ENCODE measurements at regions not wholly inside any gene's neighbourhood (a gene's known extent, or its start where the extent isn't known, plus 50 kb on each side); places are given as distances from the start of the nearest gene placed in this dataset.

DNA sequence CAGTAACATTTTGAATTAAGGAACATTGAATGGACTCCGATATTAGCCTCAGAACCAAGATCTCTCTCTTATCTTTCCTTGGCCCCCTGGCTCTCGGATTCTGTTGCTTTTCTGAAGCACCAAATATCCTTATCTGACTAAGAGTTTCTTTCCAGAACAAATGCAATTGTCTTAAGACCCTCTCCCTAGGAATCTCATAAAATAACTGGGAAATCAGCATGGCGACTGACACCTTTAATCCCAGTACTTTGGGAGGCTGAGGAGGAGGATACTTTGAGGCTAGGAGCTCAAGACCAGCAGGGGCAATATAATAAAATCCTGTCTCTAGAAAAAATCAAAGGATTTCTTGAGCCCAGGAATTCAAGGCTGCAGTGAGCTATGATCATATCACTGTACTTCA is 984.5 kb downstream of the HACE1 start:
- Histone ChIP-seq H3K4me1 (no peaks in the 10 kb centered on the region), H3K9me3 (no peaks in the 10 kb centered on the region), H3K27ac (no peak overlapping the region), H3K4me3 (no peak overlapping the region), H3K36me3 (no peaks in the 10 kb centered on the region), H3K27me3 (no peaks in the 10 kb centered on the region)
- FAIRE-seq (no peak), ATAC-seq (no peak), DNase-seq (no peak)
- intact Hi-C loops (cut with DNase I), result no loop called here
- WGBS, 2 donors, result 70 to 76% methylated on average over 3 of the region's 3 CpGs
- TF ChIP-seq, protein P1, sequence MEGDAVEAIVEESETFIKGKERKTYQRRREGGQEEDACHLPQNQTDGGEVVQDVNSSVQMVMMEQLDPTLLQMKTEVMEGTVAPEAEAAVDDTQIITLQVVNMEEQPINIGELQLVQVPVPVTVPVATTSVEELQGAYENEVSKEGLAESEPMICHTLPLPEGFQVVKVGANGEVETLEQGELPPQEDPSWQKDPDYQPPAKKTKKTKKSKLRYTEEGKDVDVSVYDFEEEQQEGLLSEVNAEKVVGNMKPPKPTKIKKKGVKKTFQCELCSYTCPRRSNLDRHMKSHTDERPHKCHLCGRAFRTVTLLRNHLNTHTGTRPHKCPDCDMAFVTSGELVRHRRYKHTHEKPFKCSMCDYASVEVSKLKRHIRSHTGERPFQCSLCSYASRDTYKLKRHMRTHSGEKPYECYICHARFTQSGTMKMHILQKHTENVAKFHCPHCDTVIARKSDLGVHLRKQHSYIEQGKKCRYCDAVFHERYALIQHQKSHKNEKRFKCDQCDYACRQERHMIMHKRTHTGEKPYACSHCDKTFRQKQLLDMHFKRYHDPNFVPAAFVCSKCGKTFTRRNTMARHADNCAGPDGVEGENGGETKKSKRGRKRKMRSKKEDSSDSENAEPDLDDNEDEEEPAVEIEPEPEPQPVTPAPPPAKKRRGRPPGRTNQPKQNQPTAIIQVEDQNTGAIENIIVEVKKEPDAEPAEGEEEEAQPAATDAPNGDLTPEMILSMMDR (IDR thresholded peaks at IDR 0.05), result no peak

DNA sequence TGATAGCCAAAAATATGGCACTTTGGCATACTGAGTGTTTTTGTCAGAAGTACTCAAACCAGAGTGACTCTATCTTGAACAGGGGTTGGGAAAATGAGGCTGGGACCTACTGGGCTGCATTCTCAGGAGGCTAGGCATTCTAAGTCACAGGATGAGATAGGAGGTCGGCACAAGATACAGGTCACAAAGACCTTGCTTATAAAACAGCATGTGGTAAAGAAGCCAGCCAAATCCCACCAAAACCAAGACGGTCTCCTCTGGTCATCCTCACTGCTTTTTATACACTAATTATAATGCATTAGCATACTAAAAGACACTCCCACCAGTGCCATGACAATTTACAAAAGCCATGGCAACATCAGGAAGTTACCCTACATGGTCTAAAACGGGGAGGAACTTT is 985.1 kb downstream of the HACE1 start:
- no peaks in the 10 kb centered on the region for H3K9me3 ChIP-seq
- DNase-seq (no peak), ATAC-seq (no peak), FAIRE-seq (no peak)
- H3K4me1 ChIP-seq, result no peaks in the 10 kb centered on the region
- 54 to 57% methylated on average over 3 of the region's 3 CpGs for WGBS, 2 donors
- TF ChIP-seq, protein P1 (IDR thresholded peaks at IDR 0.05), result no peak
- H3K36me3 ChIP-seq, result no peaks in the 10 kb centered on the region
- intact Hi-C loops (cut with DNase I), result no loop called here
- no peak overlapping the region for H3K4me3 ChIP-seq
- no peak overlapping the region for H3K27ac ChIP-seq
- H3K27me3 ChIP-seq, result no peaks in the 10 kb centered on the region

DNA sequence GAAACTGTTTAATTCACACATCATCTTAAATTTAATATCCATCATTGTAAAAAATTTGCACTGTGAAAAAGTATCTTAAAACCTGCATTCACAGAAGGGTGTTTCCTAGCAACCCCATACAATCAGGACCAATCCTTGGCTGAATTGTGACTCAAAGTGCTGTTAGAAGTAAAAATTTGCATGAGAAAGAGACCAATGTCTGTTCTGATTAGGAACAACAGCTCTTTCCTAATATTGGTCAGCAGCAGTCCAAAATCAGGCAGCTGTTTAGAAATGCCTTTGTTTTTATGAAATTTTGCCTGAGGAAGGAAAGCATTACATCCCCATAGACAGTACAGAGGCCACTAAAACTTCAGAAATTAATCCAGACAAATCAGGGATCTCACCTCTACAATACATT is 987.0 kb downstream of the HACE1 start:
- intact Hi-C loops (cut with DNase I), result no loop called here
- no peaks in the 10 kb centered on the region for H3K9me3 ChIP-seq
- ATAC-seq (no peak), FAIRE-seq (no peak), DNase-seq (no peak)
- no peaks in the 10 kb centered on the region for H3K4me1 ChIP-seq
- no peak overlapping the region for H3K4me3 ChIP-seq
- no peak overlapping the region for H3K27ac ChIP-seq
- TF ChIP-seq, protein P1 (IDR thresholded peaks at IDR 0.05), result no peak
- H3K27me3 ChIP-seq, result no peaks in the 10 kb centered on the region
- no peaks in the 10 kb centered on the region for H3K36me3 ChIP-seq

DNA sequence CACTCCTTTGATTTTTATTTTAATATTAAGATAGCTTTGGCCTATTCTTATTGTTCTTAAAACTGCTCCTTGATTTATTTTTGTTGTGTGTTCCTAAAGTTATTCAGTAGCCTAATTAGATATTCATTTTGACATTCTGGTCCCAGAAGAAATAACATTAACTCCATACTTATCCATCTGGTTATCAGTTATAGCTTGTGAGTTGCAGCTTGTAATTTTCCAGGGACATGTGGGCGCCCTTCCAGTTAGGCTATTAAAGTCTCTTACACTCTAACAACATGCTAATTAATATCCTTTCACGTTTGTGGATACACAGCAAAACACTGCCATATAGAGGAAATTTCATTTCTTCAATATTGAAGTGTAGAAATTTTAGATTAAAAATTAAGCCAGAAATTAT is 987.5 kb downstream of the HACE1 start:
- FAIRE-seq, result no peak
- ATAC-seq, result no peak
- intact Hi-C loops (cut with DNase I), result no loop called here

DNA sequence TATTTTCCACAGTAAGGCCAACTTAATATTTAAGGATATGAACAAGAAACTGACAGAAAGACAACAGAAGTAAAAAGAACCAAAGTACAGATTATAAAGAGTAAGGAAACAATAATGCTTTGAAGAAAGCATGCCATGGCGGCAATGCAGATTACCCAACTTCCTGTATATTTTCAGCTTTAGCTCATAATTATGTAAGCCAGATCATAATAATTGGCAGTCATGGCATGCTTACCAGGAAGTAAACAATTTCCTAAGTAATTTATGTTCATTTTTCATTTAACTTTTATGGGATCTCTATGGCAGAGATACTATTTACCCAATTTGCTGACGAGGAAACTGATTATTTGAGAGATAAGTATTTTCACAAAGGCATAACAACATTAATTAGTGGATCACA is 988.7 kb downstream of the HACE1 start:
- Histone ChIP-seq H3K27me3 (no peaks in the 10 kb centered on the region), H3K36me3 (no peaks in the 10 kb centered on the region), H3K27ac (no peak overlapping the region), H3K4me1 (no peaks in the 10 kb centered on the region), H3K4me3 (no peak overlapping the region), H3K9me3 (no peaks in the 10 kb centered on the region)
- DNase-seq (no peak), FAIRE-seq (no peak), ATAC-seq (no peak)
- intact Hi-C loops (cut with DNase I), result no loop called here
- 60 to 64% methylated on average over 2 of the region's 2 CpGs for WGBS, 2 donors
- TF ChIP-seq, protein P1 (IDR thresholded peaks at IDR 0.05), result no peak

More for the DNA sequence above, 987.5 kb downstream of the HACE1 start:
- Histone ChIP-seq H3K27me3 (no peaks in the 10 kb centered on the region), H3K9me3 (no peaks in the 10 kb centered on the region), H3K36me3 (no peaks in the 10 kb centered on the region), H3K4me1 (no peaks in the 10 kb centered on the region), H3K27ac (no peak overlapping the region), H3K4me3 (no peak overlapping the region)
- 45 to 53% methylated on average over 2 of the region's 2 CpGs for WGBS, 2 donors
- TF ChIP-seq, protein P1 (IDR thresholded peaks at IDR 0.05), result no peak
- DNase-seq, result no peak

All from pancreas (tissue), 10 donors.